HG02973 (cell line): ENCODE measurements at regions not wholly inside any gene's neighbourhood (a gene's known extent, or its start where the extent isn't known, plus 50 kb on each side); places are given as distances from the start of the nearest gene placed in this dataset.

Experiments used
- ATAC-seq: cut with Tn5 transposase; IDR thresholded peaks from one replicate; pipeline ENCODE4 v1.9.1; 2021; ENCODE audit warnings: moderate library complexity; ENCODE audit not compliant: unreplicated experiment

- ATAC-seq, result no peak
Observed at GRCh38 chr4:156656896-156657295, 314.7 kb downstream of the PDGFC start.

- no peak for ATAC-seq
Observed at GRCh38 chr4:156654410-156654809, 317.2 kb downstream of the PDGFC start.

- no peak for ATAC-seq
Observed at GRCh38 chr4:156643826-156644225, 327.8 kb downstream of the PDGFC start.

- no peak for ATAC-seq
Observed at GRCh38 chr4:156642161-156642560, 329.4 kb downstream of the PDGFC start.

GRCh38 chr4:156638925-156639605 is 332.5 kb downstream of the PDGFC start:
- no peak for ATAC-seq

GRCh38 chr4:156638334-156638733 is 333.3 kb downstream of the PDGFC start:
- no peak for ATAC-seq

GRCh38 chr4:156636381-156636780 is 335.2 kb downstream of the PDGFC start:
- ATAC-seq, result no peak

- no peak for ATAC-seq
Observed at GRCh38 chr4:156635051-156635450, 336.5 kb downstream of the PDGFC start.

GRCh38 chr4:156634612-156635011 is 337.0 kb downstream of the PDGFC start:
- no peak for ATAC-seq

- ATAC-seq, result no peak
Observed at GRCh38 chr4:156633847-156634246, 337.8 kb downstream of the PDGFC start.

- no peak for ATAC-seq
Observed at GRCh38 chr4:156628858-156629257, 342.7 kb downstream of the PDGFC start.

GRCh38 chr4:156623376-156623775 is 348.2 kb downstream of the PDGFC start:
- ATAC-seq, result no peak

GRCh38 chr4:156620786-156621185 is 350.8 kb downstream of the PDGFC start:
- ATAC-seq, result no peak

- ATAC-seq, result no peak
Observed at GRCh38 chr4:156619154-156619934, 352.3 kb downstream of the PDGFC start.

- ATAC-seq, result no peak
Observed at GRCh38 chr4:156615066-156615531, 356.5 kb downstream of the PDGFC start.

GRCh38 chr4:156614536-156614935 is 357.1 kb downstream of the PDGFC start:
- ATAC-seq, result no peak

- ATAC-seq, result no peak
Observed at GRCh38 chr4:156609421-156609820, 362.2 kb downstream of the PDGFC start.

GRCh38 chr4:156608651-156609050 is 362.9 kb downstream of the PDGFC start:
- ATAC-seq, result no peak

- no peak for ATAC-seq
Observed at GRCh38 chr4:156607478-156607857, 364.1 kb downstream of the PDGFC start.

- ATAC-seq, result no peak
Observed at GRCh38 chr4:156606554-156607477, 364.8 kb downstream of the PDGFC start.

- ATAC-seq, result no peak
Observed at GRCh38 chr4:156598138-156598681, 373.4 kb downstream of the PDGFC start.
